HT1080 (cell line): ENCODE measurements at regions not wholly inside any gene's neighbourhood (a gene's known extent, or its start where the extent isn't known, plus 50 kb on each side); places are given as distances from the start of the nearest gene placed in this dataset.
A peak's percentile ranks its signal among the peaks of the same experiment; 100 is the strongest.

Source experiments
- DNase-seq: peaks from one replicate; pipeline ENCODE4 v3.0.0-alpha.2; 2015; ENCODE audit warnings: low read depth

DNA sequence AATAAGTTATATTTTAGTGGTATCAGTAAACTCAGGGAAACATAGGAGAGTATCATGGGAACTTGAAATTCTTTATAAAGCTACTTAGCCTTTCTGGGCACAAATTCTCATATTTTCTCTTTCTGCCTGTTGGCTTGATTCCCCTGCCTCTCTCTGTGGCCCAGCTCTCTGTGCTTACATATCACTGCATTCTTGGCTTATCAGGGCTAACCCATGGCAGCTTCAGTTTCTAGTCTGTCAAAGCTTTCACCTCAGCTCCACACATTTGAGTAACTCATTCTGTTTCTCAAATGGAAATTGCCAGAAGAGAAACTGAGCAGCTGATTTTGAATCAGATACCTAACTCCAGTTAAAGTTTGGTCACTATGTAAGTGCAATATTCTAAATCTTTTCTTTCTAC is 713.1 kb downstream of the DNAJB9 start:
- no peak for DNase-seq

DNA sequence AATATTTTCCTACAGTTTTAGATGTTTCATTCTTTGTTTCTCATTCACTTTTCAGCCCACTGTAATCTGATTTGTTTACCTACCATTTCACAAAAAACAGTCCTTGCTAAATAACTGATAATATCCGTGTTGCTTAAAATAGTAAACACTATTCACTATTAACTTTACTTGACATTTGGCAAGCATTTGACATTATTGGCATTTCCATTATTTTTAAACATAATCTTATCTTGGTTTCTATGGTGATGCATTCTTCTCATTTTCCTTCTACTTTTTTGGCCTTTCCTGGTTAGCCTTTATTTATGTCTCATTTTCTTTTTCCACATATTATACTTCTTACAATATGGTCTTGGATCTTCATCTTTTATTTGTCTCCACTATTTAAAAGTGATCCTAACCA is 715.3 kb downstream of the DNAJB9 start:
- DNase-seq, result no peak

- no peak for DNase-seq
These were observed 725.5 kb downstream of the DNAJB9 start for GRCh38 chr7:109295158-109295557.

GRCh38 chr7:109308816-109309215 is 739.1 kb downstream of the DNAJB9 start:
- DNase-seq, result no peak

DNA sequence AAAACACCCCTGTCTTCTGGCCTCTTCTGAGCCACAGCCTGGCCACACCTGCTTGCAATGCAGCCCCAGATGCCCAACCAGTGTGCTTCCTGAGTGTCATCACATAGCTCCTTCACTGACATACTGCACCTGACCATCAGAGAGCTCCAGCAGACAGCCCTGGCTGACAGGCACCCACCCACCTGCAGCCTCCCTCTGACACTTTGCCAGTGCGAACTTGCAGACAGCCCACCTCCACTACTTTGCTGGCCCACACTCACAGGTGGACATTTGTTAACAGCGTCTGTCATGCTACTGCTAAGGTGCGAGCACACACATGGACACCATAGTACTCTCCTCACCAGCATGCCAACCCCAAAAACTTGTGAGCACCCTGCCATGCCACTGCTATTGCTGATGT is 740.1 kb downstream of the DNAJB9 start:
- DNase-seq, result no peak

- DNase-seq, result no peak
These were observed 748.5 kb downstream of the DNAJB9 start for GRCh38 chr7:109318136-109318535.

DNA sequence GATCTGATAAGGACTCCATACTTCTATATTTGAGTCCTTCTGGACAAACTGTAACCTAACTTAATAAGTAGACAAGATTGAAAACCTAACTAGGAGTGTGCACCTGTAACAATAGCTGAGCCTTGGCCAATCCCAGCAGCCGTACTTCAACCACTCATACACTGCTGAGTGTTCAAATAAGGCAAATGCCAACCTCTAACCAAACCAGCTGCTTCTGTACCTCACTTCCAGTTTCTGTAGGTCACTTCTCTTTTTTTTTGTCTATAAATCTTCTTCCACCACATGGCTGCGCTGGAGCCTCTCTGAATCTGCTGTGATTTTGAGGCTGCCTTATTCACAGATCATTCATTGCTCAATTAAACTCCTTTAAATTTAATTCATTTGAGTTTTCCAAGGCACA is 753.2 kb downstream of the DNAJB9 start:
- no peak for DNase-seq

DNA sequence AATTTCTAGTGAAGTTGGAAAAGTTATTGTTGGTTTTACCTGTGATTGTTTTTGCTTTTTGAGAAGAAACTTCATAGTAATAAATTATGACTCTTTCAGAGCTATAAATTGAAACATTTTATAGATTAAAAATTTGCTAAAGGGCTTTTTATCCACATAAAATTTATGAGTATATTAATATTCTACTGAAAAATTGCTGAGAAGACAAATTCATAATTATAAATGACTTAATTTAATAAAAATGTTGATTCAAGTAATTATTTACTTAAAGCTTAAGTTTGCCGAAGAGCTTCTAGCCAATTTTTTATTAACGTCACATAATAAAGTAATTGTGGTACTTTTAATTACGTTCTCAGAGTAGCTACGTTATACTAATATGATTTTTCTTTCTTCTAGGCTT is 761.7 kb downstream of the DNAJB9 start:
- DNase-seq, result no peak

- DNase-seq, result no peak
These were observed 766.3 kb downstream of the DNAJB9 start for GRCh38 chr7:109335951-109336350.

GRCh38 chr7:109336531-109336930 is 766.9 kb downstream of the DNAJB9 start:
- no peak for DNase-seq

DNA sequence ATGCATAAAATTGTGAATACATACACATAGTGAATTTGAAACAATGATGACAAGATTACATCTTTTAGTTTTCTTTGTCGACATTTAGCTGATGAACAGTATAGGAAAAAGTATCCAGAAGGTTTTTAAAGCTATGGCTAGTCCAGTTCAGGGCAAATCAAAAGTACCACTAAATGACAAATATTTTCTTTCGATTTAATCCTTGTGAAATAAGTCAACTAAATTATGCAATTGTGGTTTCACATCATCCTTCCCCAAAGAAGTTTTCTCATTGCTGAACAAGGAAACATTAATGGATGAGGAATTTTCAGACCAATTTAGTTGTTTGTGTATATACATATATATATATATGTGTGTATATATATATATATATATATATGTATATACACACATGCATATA is 774.0 kb downstream of the DNAJB9 start:
- no peak for DNase-seq

DNA sequence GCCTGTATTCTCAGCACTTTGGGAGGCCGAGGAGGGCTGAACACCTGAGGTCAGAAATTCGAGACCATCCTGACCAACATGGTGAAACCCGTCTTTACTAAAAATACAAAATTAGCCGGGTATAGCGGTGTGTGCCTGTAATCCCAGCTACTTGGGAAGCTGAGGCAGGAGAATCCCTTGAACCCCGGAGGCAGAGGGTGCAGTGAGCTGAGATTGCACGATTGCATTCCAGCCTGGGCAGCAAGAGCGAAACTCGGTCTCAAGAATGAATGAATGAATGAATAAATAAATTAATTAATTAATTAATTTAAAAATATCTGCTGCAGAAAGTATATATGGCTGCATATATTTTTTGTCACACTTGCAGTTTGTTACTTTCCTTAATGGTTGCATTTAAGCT is 781.8 kb downstream of the DNAJB9 start:
- DNase-seq, result no peak

- DNase-seq, result no peak
These were observed 784.3 kb downstream of the DNAJB9 start for GRCh38 chr7:109354000-109354399.

GRCh38 chr7:109354552-109354951 is 784.9 kb downstream of the DNAJB9 start:
- no peak for DNase-seq

DNA sequence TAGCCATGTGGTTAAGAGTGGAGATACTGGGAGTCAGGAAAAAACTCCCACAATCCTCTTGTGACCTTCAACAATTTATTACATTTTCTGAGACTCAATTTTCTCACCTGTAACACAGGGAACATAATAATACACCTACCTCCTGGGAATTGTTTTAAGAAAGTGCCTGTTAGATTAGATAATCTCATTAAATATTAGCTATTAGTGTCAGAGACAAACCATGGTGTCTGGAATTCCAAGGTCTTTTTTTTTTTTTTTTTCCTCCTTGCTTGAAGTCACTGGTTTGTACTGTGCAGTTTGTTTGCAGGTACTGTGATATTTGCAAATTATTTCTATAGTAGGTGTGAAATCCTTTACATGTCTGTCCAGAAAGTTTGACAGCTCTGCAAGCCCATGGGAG is 806.1 kb downstream of the DNAJB9 start:
- DNase-seq, result no peak

DNA sequence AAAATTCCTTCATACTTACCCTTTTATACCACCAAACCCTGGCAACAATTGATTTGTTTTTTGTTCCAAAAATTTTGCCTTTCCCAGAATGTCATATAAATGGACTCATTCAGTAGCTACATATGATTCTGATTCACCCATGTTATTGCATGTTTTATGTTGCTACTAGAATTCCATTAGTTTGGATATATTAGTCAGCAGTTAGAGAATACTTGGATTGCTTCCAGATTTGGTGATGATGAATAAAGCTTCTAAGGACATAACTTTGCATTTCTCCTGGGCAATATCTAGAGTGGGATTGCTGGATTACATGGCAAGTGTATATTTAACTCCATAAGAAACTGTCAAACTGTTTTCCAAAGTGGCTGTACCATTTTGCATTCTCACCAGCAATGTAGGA is 806.9 kb downstream of the DNAJB9 start:
- peak; percentile 54 for DNase-seq

GRCh38 chr7:109377076-109377884 is 807.6 kb downstream of the DNAJB9 start:
- DNase-seq, result no peak

DNA sequence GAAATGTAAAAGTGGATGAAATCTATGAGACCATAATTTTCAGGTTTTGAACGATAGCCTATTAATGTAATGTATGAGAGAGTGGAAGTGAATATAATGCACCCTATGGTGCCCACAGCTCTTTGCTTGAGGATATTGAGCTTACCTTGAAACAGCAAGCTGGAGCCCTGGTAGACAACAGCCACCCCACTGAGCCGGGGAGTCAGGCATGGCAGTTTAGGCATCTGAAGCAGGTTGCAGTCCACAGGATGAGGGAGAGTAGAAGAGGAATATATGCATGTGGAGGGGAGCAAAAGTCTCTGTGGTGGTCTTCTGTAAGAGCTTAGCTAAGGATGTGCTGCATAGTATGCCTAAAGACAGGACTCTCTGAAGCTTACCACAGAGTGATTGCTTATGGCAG is 817.3 kb downstream of the DNAJB9 start:
- DNase-seq, result no peak

DNA sequence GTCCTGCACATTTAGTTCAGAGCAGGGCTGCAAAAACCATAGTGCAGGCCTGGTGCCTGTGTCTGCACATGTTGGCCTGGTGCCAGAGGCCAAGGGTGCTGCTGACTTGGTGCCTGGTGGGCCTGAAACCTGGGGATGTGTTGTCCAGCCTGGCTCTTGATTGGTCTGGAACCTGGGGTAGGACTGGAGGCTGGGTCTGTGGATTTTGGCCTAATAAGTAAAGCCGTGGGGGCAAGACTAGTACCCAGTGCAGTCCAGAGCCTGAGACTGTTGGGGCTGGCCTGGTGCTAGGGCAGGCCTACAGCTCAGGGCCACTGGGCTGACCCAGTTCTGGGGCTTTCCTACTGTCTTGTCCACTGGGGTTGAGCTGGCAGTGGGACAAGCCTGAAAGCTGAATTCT is 817.9 kb downstream of the DNAJB9 start:
- no peak for DNase-seq

DNA sequence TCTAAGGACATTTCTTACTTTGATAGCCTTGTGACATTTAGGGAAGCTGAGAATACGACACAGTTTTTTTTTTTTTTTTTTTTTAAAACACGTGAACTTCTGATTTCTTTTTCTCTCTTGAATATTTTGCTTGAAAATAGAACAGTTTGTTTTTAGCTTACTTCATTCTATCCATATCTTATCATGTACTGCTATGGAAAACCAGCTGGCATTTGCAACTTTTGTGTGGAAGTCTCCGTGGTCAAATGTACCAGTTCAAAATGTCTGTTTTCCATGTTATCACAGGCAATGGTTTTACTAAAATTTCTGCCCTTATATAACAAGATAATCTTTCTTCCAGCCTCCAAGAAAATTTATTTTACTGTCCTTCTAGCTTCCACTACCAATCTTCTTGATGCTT is 821.6 kb downstream of the DNAJB9 start:
- DNase-seq, result no peak

DNA sequence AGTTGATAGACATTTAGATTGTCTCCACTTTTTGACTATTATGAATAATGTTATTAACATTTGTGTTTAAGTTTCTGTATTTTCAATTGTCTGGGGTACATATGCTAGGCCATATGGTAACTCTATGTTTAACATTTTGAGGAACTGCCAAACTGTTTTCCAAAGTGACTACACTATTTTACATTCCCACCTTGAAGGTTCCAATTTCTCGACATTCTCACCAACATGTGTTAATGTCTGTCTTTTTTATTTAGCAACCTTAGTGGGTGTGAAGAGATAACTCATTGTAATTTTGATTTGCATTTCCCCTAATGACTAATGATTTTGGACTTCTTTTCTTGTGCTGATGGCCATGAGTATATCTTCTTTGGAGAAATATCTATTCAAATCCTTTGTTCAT is 832.4 kb downstream of the DNAJB9 start:
- DNase-seq, result no peak

GRCh38 chr7:109407756-109408155 is 838.1 kb downstream of the DNAJB9 start:
- no peak for DNase-seq

DNA sequence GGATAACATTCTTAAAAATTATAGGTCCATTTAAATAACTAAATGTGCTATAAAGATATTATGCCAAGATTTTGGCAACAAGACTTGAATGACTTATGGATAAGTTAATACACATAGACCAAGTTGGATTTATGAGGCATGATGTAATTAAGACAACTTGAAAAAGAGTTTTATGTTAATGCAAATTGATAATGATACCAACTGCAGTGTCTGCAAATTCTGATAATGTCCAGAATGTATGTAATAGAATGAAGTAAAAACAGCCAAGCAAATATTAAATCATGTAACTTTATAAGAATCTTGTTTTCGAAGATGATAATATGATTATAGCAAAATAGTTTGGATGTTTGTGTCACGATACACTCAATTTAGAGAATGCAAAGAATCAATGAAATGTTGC is 868.3 kb downstream of the DNAJB9 start:
- no peak for DNase-seq

- no peak for DNase-seq
These were observed 880.1 kb downstream of the DNAJB9 start for GRCh38 chr7:109449760-109450159.
